Natural killer cell (primary cell): ENCODE measurements at regions not wholly inside any gene's neighbourhood (a gene's known extent, or its start where the extent isn't known, plus 50 kb on each side); places are given as distances from the start of the nearest gene placed in this dataset.

Source experiments
- ATAC-seq, 3 donors: fragments of 150-1000 bp in 2 of 3; fragments of 200-7000 bp in 1 of 3; cut with Tn5 transposase; 1 replicate in 1 of 3; 2 replicates in 2 of 3; pipeline ENCODE4 v1.10.0; 2021; ENCODE audit warnings: mild to moderate bottlenecking in 2 of 3, moderate library complexity in 2 of 3
- DNase-seq, 2 donors: peaks; one replicate each; pipeline versions ENCODE4 v3.0.0 to v3.0.0-alpha.2; 2013 to 2021; ENCODE audit warnings: mixed read lengths in 1 of 2
- H3K27ac ChIP-seq: one replicate; pipeline ENCODE4 v1.5.1; 2013; ENCODE audit warnings: mild to moderate bottlenecking, low read length
- H3K27me3 ChIP-seq: one replicate; pipeline ENCODE4 v1.6.1; 2013; ENCODE audit warnings: low read length; ENCODE audit not compliant: control insufficient read depth, insufficient read depth
- H3K36me3 ChIP-seq: one replicate; pipeline ENCODE4 v1.6.1; 2013; ENCODE audit warnings: low read length; ENCODE audit not compliant: control insufficient read depth, insufficient read depth
- H3K4me1 ChIP-seq: one replicate; pipeline ENCODE4 v1.6.1; 2013; ENCODE audit warnings: low read length; ENCODE audit not compliant: control insufficient read depth, insufficient read depth
- H3K4me3 ChIP-seq: one replicate; pipeline ENCODE4 v1.5.1; 2013; ENCODE audit warnings: low read length
- H3K9me3 ChIP-seq: one replicate; pipeline ENCODE4 v1.6.1; 2013; ENCODE audit warnings: low read length; ENCODE audit not compliant: control insufficient read depth, insufficient read depth
- H3K27ac Mint-ChIP-seq, 2 donors: one replicate each; pipeline ENCODE4 v1.8.0; 2022; ENCODE audit warnings: mild to moderate bottlenecking in 2 of 2, mixed read lengths in 2 of 2, moderate library complexity in 1 of 2
- H3K27me3 Mint-ChIP-seq, 2 donors: one replicate each; pipeline ENCODE4 v1.8.0; 2022; ENCODE audit warnings: low read depth in 2 of 2, mixed read lengths in 2 of 2
- H3K36me3 Mint-ChIP-seq: one replicate; pipeline ENCODE4 v1.8.0; 2022; ENCODE audit warnings: mixed read lengths
- H3K4me1 Mint-ChIP-seq, 2 donors: one replicate each; pipeline ENCODE4 v1.8.0; 2022; ENCODE audit warnings: mixed read lengths in 2 of 2
- H3K4me3 Mint-ChIP-seq: one replicate; pipeline ENCODE4 v1.8.0; 2022; ENCODE audit warnings: mild to moderate bottlenecking, moderate library complexity, mixed read lengths
- H3K9me3 Mint-ChIP-seq, 2 donors: one replicate each; pipeline ENCODE4 v1.8.0; 2022; ENCODE audit warnings: mixed read lengths in 2 of 2
- CTCF ChIP-seq: fragments of 200-600 bp; IDR thresholded peaks from one replicate; pipeline ENCODE4 v1.8.0; 2022; ENCODE audit warnings: antibody characterized with exemption
- WGBS: methylation state at CpG from one replicate; pipeline ENCODE4 v1.1.7; 2013; ENCODE audit warnings: missing lambda C conversion rate; ENCODE audit not compliant: insufficient coverage; 5-methylcytosine and 5-hydroxymethylcytosine counted together
- intact Hi-C: fragments of 100-400 bp; cut with micrococcal nuclease; formaldehyde crosslinking; loops from one replicate; pipeline ENCODE4 v1.14.2; 2022

DNA sequence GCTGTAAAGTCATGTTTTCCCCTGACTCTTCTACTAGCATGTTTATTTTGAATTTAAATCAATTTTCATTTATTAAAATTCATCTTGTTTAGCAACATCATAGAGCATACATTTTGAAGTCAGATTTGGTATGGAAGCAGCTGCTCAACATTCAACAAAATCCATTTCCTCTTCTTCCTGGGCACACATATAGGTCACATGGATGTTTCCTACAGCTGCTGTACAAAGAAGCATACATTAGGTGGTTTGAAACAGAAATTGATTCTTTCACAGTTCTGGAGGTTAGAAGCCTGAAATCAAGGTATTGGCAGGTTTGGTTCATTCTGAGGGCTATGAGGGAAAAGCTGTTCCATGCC lies 495.2 kb downstream of the RFPL4B start:
- Mint-ChIP-seq H3K36me3 (no peaks in the 10 kb centered on the region), H3K4me1 (no peaks in the 10 kb centered on the region), H3K4me3 (no peak overlapping the region), H3K9me3 (peaks cover 8 to 9% of the 10 kb centered on the region in 2 donors), H3K27ac (no peak overlapping the region), H3K27me3 (no peaks in the 10 kb centered on the region)
- Histone ChIP-seq H3K27ac (no peak overlapping the region), H3K4me1 (no peaks in the 10 kb centered on the region), H3K4me3 (no peak overlapping the region), H3K27me3 (no peaks in the 10 kb centered on the region), H3K9me3 (no peaks in the 10 kb centered on the region), H3K36me3 (no peaks in the 10 kb centered on the region)
- ATAC-seq: no peak
- intact Hi-C loops: no loop called here
- DNase-seq: no peak
- no peak for TF ChIP-seq CTCF

DNA sequence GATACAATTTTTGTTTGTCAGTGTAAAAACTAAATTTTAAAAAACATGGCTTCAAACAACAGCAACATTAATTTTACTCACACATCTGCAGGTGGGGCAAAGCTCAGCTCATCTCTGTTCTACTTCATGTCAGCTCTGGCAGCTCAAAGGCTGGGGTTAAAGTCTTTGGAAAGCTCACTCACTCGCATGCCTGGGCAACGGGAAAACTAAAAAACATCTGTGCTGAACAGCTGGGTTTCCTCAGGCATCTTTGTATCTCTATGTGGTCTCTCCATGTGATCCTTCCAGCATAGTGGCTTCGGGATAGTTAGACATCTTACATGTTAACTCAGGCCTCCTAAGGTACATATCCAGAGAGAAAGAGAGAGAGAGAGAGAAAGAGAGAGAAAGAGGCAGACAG lies 499.6 kb downstream of the RFPL4B start:
- H3K4me1 Mint-ChIP-seq: no peaks in the 10 kb centered on the region
- peaks cover 5 to 9% of the 10 kb centered on the region in 2 donors for H3K9me3 Mint-ChIP-seq
- H3K4me1 ChIP-seq: no peaks in the 10 kb centered on the region
- intact Hi-C loops: no loop called here
- H3K4me3 Mint-ChIP-seq: no peak overlapping the region
- no peak overlapping the region for H3K27ac Mint-ChIP-seq
- ATAC-seq: no peak
- TF ChIP-seq CTCF: no peak
- H3K27ac ChIP-seq: no peak overlapping the region
- H3K9me3 ChIP-seq: no peaks in the 10 kb centered on the region
- no peaks in the 10 kb centered on the region for H3K36me3 ChIP-seq
- 94% methylated on average over 2 of the region's 3 CpGs for WGBS
- H3K4me3 ChIP-seq: no peak overlapping the region
- DNase-seq: no peak
- H3K27me3 ChIP-seq: no peaks in the 10 kb centered on the region
- H3K27me3 Mint-ChIP-seq: no peaks in the 10 kb centered on the region
- no peaks in the 10 kb centered on the region for H3K36me3 Mint-ChIP-seq

DNA sequence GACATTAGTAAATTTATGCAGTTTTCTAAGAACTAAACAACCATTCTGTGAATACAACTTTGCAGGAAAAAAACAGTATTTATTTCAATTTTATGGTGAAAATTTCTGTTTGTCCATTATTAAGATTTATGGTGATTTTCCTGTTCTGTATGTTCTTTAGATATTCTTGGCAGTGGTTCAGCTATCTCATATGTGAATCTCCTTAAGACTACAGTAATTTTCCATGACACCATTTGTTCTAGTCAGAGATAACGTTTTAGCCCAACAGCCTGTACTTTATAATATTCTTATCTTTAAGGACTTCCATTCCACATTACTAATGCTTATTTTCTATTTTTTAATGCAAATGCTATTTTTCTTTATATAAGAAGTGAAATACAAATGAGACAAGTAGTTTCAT lies 504.0 kb downstream of the RFPL4B start:
- Histone ChIP-seq H3K4me1 (no peaks in the 10 kb centered on the region), H3K9me3 (no peaks in the 10 kb centered on the region), H3K4me3 (no peak overlapping the region), H3K36me3 (no peaks in the 10 kb centered on the region), H3K27ac (no peak overlapping the region), H3K27me3 (no peaks in the 10 kb centered on the region)
- intact Hi-C loops: no loop called here
- Mint-ChIP-seq H3K27me3 (no peaks in the 10 kb centered on the region), H3K9me3 (peaks cover 8 to 10% of the 10 kb centered on the region in 2 donors), H3K27ac (no peak overlapping the region), H3K4me1 (no peaks in the 10 kb centered on the region), H3K36me3 (no peaks in the 10 kb centered on the region), H3K4me3 (no peak overlapping the region)
- ATAC-seq (no peak), DNase-seq (no peak)
- TF ChIP-seq CTCF: no peak
- 100% methylated on average over 1 of the region's 1 CpG for WGBS

- H3K36me3 ChIP-seq: no peaks in the 10 kb centered on the region
- ATAC-seq (no peak), DNase-seq (no peak)
- no peaks in the 10 kb centered on the region for H3K9me3 ChIP-seq
- no peak for TF ChIP-seq CTCF
- WGBS: 83% methylated on average over 2 of the region's 2 CpGs
- no peak overlapping the region for H3K27ac ChIP-seq
- intact Hi-C loops: no loop called here
- no peaks in the 10 kb centered on the region for H3K4me1 Mint-ChIP-seq
- no peaks in the 10 kb centered on the region for H3K36me3 Mint-ChIP-seq
- H3K9me3 Mint-ChIP-seq: peaks cover 11 to 14% of the 10 kb centered on the region in 2 donors
- H3K27ac Mint-ChIP-seq: no peak overlapping the region
- no peaks in the 10 kb centered on the region for H3K27me3 Mint-ChIP-seq
- no peak overlapping the region for H3K4me3 Mint-ChIP-seq
- no peaks in the 10 kb centered on the region for H3K27me3 ChIP-seq
- H3K4me1 ChIP-seq: no peaks in the 10 kb centered on the region
- H3K4me3 ChIP-seq: no peak overlapping the region
Observed at GRCh38 chr6:112853162-112853561, 506.0 kb downstream of the RFPL4B start.
